Lower leg skin (tissue), 3 donors: ENCODE measurements at regions not wholly inside any gene's neighbourhood (a gene's known extent, or its start where the extent isn't known, plus 50 kb on each side); places are given as distances from the start of the nearest gene placed in this dataset.

Experiments used
- CTCF ChIP-seq, 3 donors: fragments of 450-650 bp; IDR thresholded peaks; one replicate each; pipeline ENCODE4 v1.5.1; 2016; ENCODE audit warnings: antibody characterized with exemption in 3 of 3, mild to moderate bottlenecking in 3 of 3, moderate library complexity in 2 of 3
- POLR2A ChIP-seq, 2 donors: fragments of 450-650 bp; IDR thresholded peaks; one replicate each; pipeline ENCODE4 v1.6.1; 2016 to 2017; ENCODE audit warnings: antibody characterized with exemption in 2 of 2, mild to moderate bottlenecking in 1 of 2, moderate library complexity in 1 of 2

GRCh38 chr14:34336501-34336900, 125.5 kb downstream of the SPTSSA start:
- TF ChIP-seq POLR2A (IDR thresholded peaks at IDR 0.05), result no peak
- no peak for TF ChIP-seq CTCF (IDR thresholded peaks at IDR 0.05)
